Stimulated activated CD4-positive, alpha-beta T cell treated with anti-CD3 and anti-CD28 coated beads, Interleukin-4, amount 100 ng/mL, for 24 hours (primary cell): ENCODE measurements at regions not wholly inside any gene's neighbourhood (a gene's known extent, or its start where the extent isn't known, plus 50 kb on each side); places are given as distances from the start of the nearest gene placed in this dataset.
"Not testable (repeated sequence)": the region's sequence is repeated elsewhere in the genome, so short reads cannot be mapped to it uniquely, and the experiment has no call there.

Source experiments
- DNase-seq: peaks from one replicate; pipeline ENCODE4 v3.0.0-alpha.2; 2020

- no peak for DNase-seq
These were observed 1031.7 kb upstream of the FBXO33 start for GRCh38 chr14:40463886-40464285.

- no peak for DNase-seq
These were observed 1020.4 kb upstream of the FBXO33 start for GRCh38 chr14:40452674-40453073.

GRCh38 chr14:40447017-40447416 is 1014.8 kb upstream of the FBXO33 start:
- DNase-seq = no peak

GRCh38 chr14:40445020-40445419 is 1012.8 kb upstream of the FBXO33 start:
- DNase-seq = no peak

- no peak for DNase-seq
These were observed 1004.3 kb upstream of the FBXO33 start for GRCh38 chr14:40436551-40436950.

GRCh38 chr14:40417777-40418401 is 985.7 kb upstream of the FBXO33 start:
- DNase-seq = no peak

- no peak for DNase-seq
These were observed 984.3 kb upstream of the FBXO33 start for GRCh38 chr14:40416565-40416964.

GRCh38 chr14:40414386-40414785 is 982.2 kb upstream of the FBXO33 start:
- no peak for DNase-seq

- no peak for DNase-seq
These were observed 980.9 kb upstream of the FBXO33 start for GRCh38 chr14:40413136-40413535.

GRCh38 chr14:40410708-40411107 is 978.5 kb upstream of the FBXO33 start:
- no peak for DNase-seq

- no peak for DNase-seq
These were observed 970.7 kb upstream of the FBXO33 start for GRCh38 chr14:40402957-40403356.

- DNase-seq = no peak
These were observed 966.7 kb upstream of the FBXO33 start for GRCh38 chr14:40398981-40399380.

GRCh38 chr14:40394634-40395340 is 962.6 kb upstream of the FBXO33 start:
- no peak for DNase-seq

- DNase-seq = no peak
These were observed 960.9 kb upstream of the FBXO33 start for GRCh38 chr14:40393143-40393542.

GRCh38 chr14:40386433-40386832 is 954.2 kb upstream of the FBXO33 start:
- no peak for DNase-seq

GRCh38 chr14:40374221-40374620 is 942.0 kb upstream of the FBXO33 start:
- no peak for DNase-seq

GRCh38 chr14:40371011-40371410 is 938.8 kb upstream of the FBXO33 start:
- DNase-seq = no peak

GRCh38 chr14:40368314-40368713 is 936.1 kb upstream of the FBXO33 start:
- DNase-seq = no peak

- no peak for DNase-seq
These were observed 935.5 kb upstream of the FBXO33 start for GRCh38 chr14:40367717-40368116.

- no peak for DNase-seq
These were observed 933.1 kb upstream of the FBXO33 start for GRCh38 chr14:40365305-40365704.

- DNase-seq = no peak
These were observed 930.6 kb upstream of the FBXO33 start for GRCh38 chr14:40362856-40363255.

- no peak for DNase-seq
These were observed 922.5 kb upstream of the FBXO33 start for GRCh38 chr14:40354754-40355153.

GRCh38 chr14:40348104-40348503 is 915.9 kb upstream of the FBXO33 start:
- DNase-seq = not testable (repeated sequence)

- no peak for DNase-seq
These were observed 915.4 kb upstream of the FBXO33 start for GRCh38 chr14:40347675-40348074.

GRCh38 chr14:40346275-40346674 is 914.0 kb upstream of the FBXO33 start:
- no peak for DNase-seq
